NCI-H510A treated with DMSO at 0.1 percent for 48 hours (cell line): ENCODE measurements at regions not wholly inside any gene's neighbourhood (a gene's known extent, or its start where the extent isn't known, plus 50 kb on each side); places are given as distances from the start of the nearest gene placed in this dataset.
"Not testable (repeated sequence)": the region's sequence is repeated elsewhere in the genome, so short reads cannot be mapped to it uniquely, and the experiment has no call there.

ENCODE experiments used
- DNase-seq: peaks from one replicate; lab custom pipeline; 2025; lab: John Stamatoyannopoulos, UW

- no peak for DNase-seq
Measured at GRCh38 chr4:43435291-43435690, 542.8 kb downstream of the GRXCR1 start.

- DNase-seq: no peak
Measured at GRCh38 chr4:43452948-43453347, 560.4 kb downstream of the GRXCR1 start.

- DNase-seq: no peak
Measured at GRCh38 chr4:43456383-43456782, 563.9 kb downstream of the GRXCR1 start.

- DNase-seq: peak; percentile 38
Measured at GRCh38 chr4:43457866-43458265, 565.4 kb downstream of the GRXCR1 start.

GRCh38 chr4:43458293-43458692 is 565.8 kb downstream of the GRXCR1 start:
- DNase-seq: peak; percentile 38

- DNase-seq: no peak
Measured at GRCh38 chr4:43471950-43472349, 579.4 kb downstream of the GRXCR1 start.

GRCh38 chr4:43481526-43481925 is 589.0 kb downstream of the GRXCR1 start:
- DNase-seq: no peak

- no peak for DNase-seq
Measured at GRCh38 chr4:43485196-43485595, 592.7 kb downstream of the GRXCR1 start.

DNA sequence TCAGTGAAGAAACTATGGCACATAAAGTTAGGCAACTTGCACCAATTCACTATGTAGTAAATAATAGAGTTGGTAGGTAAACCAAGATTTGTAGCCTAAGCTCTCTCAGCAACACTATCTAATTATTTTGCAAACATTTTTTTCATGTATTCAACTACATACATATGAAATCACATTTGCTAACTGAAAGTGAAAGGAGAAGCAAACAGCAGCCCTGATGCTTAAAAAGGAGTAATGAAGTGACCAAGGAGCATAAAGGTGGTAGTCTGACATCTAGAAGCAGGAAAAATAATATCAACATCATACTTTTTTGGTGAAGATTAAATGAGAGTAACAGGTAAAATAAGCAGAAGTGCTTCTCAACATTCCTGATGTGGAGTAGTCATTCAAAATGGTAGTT is 603.7 kb downstream of the GRXCR1 start:
- DNase-seq: no peak

DNA sequence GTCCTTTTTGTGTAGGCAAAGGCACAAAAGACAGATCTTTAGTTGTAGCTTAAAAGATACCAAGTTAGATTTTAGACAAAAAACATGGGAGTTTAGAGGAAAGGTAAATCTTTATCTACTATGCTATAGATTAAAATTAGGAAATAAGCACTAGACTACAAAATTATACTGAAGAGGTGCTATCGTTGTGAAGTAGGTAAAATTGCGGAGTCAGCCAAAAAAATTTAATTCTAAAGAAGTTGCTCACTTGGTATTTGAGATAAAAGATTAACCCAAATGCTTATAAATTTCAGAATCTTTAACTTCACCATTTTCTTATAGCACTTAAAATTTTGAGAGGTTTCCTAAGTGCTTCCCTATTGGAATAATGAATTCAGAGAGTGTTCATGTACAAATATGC is 604.1 kb downstream of the GRXCR1 start:
- DNase-seq: no peak

DNA sequence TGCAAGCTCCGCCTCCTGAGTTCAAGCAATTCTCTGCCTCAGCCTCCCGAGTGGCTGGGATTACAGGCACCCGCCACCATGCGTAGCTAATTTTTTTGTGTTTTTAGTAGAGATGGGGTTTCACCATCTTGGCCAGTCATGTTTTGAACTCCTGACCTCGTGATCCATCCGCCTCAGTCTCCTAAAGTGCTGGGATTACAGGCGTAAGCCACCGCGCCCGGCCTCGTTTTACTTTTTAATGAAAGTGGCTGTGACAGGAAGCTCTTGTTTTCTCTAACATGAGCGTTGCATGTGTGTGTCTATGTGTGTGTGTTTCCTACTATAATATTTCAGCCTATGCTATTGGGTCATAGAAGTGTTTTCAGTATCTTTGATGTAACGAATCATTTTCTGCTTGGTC is 613.3 kb downstream of the GRXCR1 start:
- not testable (repeated sequence) for DNase-seq

DNA sequence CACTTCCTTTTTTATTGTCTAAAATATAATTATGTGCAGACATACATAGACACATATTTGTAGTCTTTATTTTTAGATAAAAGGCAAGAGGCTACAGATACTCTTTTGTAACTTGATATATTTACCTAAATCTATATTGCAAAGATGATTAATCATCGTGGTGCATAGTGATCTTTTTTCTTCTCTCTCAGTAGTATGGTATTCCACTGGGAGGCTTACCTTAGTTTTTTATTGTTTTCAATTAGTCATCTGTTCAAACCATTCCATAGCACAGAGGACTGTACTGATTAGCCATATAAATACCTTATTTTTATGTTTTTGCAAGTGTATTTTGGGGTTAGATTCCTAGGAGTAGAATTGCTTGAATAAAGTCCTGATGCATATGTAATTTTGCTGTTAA is 619.7 kb downstream of the GRXCR1 start:
- no peak for DNase-seq

DNA sequence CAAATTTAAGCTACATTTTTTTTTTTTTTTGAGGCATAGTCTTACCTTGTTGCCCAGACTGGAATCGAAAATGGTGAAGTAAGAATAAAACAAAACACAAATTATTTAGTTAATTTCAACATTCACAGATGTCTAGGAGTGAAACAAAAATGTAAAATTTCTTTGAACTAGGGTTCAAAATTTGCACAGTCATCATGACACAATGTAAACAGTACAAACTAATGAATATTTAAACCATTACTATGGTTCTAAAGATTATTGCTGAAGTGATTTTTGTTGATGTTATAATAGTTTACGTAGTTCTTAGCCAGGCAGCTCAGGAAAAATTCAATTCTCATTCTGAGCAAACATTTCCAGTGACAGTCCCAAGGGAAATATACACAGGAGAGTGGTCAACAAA is 633.1 kb downstream of the GRXCR1 start:
- DNase-seq: no peak

DNA sequence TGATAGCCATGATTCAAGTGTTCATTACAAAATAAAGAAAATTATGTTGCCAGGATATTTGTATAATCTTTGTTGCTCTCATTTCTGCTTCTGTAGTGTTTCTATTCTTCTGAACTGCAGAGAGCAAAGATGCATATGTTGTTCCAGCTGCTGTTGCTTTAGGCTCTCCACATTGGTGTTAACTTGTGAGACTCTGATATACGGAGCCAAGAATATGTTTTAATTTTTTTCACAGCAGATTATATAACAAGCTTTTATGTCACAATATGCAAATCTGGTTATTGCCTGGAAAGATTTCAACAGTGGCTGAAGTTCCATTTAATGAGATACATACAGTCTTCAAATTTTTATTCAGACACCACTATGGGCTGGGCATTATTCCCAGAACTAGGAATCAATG is 655.0 kb downstream of the GRXCR1 start:
- DNase-seq: no peak

DNA sequence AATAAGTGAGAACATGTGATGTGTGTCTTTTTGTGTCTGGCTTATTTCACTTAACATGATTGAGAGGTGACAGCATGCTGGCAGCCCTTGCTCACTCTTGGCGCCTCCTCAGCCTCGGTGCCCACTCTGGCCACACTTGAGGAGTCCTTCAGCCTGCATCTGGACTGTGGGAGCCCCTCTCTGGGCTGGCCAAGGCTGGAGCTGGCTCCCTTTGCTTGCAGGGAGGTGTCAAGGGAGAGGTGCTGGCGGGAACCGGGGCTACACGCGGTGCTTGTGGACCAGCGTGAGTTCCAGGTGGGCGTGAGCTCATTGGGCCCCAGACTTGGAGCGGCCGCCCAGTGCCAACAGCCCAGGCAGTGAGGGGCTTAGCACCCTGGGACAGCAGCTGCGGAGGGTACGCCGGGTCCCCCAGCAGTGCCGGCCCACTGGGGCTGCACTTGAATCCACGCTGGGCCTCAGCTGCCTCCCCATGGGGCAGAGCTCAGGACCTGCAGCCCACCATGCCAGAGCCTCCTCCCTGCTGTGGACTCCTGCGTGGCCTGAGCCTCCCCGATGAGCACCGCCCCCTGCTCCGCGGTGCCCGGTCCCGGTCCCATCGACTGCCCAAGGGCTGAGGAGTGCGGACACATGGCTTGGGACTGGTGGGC is 658.6 kb downstream of the GRXCR1 start:
- DNase-seq: no peak

- DNase-seq: no peak
Measured at GRCh38 chr4:43556262-43556661, 663.7 kb downstream of the GRXCR1 start.

- DNase-seq: no peak
Measured at GRCh38 chr4:43560047-43560446, 667.5 kb downstream of the GRXCR1 start.

DNA sequence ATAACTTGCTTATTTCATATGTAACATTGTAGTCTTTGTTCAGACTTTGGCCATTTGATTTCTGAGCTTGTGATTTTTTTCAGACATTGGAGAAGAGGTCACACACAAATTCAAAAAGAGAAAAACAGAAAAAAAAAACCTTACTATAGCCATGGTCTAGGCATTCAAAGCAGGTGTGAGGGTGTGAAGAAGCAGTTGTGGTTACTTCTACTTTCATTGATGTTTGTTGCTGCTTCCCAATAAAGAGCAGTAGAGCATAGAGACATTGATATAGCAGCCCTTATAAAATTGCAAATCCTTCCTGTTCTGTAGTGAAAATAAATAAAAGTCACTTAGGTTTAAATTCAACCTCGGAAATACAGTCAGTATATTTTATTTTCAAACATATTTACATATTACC is 671.6 kb downstream of the GRXCR1 start:
- no peak for DNase-seq

GRCh38 chr4:43564591-43564990 is 672.1 kb downstream of the GRXCR1 start:
- no peak for DNase-seq

- DNase-seq: no peak
Measured at GRCh38 chr4:43567644-43568043, 675.1 kb downstream of the GRXCR1 start.

GRCh38 chr4:43586813-43587212 is 694.3 kb downstream of the GRXCR1 start:
- no peak for DNase-seq

DNA sequence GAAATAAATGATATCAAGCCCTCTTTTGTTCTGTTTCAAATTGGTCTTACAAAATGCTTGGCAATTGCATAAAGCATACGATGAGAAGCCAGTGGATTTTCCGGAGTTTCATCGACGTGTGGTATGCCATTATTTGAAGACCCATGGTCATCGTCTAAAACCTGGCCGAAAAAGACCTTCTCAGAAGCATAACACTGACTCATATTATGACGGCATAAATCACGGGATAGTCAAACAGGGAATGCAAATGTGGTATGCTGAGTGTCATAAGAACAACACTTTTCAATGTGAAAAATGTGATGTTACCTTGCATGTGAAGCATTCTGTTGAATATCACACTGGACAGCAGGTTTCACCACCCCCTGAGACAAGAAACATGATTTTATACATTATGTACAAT is 695.2 kb downstream of the GRXCR1 start:
- no peak for DNase-seq

- DNase-seq: no peak
Measured at GRCh38 chr4:43607400-43607799, 714.9 kb downstream of the GRXCR1 start.

- no peak for DNase-seq
Measured at GRCh38 chr4:43607827-43608461, 715.4 kb downstream of the GRXCR1 start.
